ENCODE measurements at regions not wholly inside any gene's neighbourhood (a gene's known extent, or its start where the extent isn't known, plus 50 kb on each side); places are given as distances from the start of the nearest gene placed in this dataset.

GRCh38 chr6:43901733-43902230 lies 131.8 kb downstream of the VEGFA start (continued):
- TF ChIP-seq ZBTB43 (CRISPR knock-in tag; IDR thresholded peaks at IDR 0.05) (no peak), MEF2A (IDR thresholded peaks at IDR 0.05; ENCODE audit: control insufficient read depth, low read depth, low read length) (no peak), ZNF764 (CRISPR knock-in tag; IDR thresholded peaks at IDR 0.05; ENCODE audit: low read depth) (no peak), ZNF609 (CRISPR knock-in tag; IDR thresholded peaks at IDR 0.05; ENCODE audit: borderline replicate concordance) (no peak), SAP30 (IDR thresholded peaks at IDR 0.05; ENCODE audit: borderline replicate concordance, insufficient read depth, low read depth, low read length, poor library complexity, severe bottlenecking) (no peak), ZNF445 (CRISPR knock-in tag; IDR thresholded peaks at IDR 0.05; ENCODE audit: low read depth) (no peak), HIVEP1 (CRISPR knock-in tag; IDR thresholded peaks at IDR 0.05) (0 out of 2 replicates have a peak, but pooled peaks have one; percentile 53), CBFA2T3 (IDR thresholded peaks at IDR 0.05) (no peak), DDX20 (tag; IDR thresholded peaks at IDR 0.05; ENCODE audit: low read depth) (no peak), MCM5 (IDR thresholded peaks at IDR 0.05; ENCODE audit: low read depth) (no peak), ERF (CRISPR knock-in tag; IDR thresholded peaks at IDR 0.05) (no peak), HDAC8 (tag; IDR thresholded peaks at IDR 0.05) (no peak), DNMT1 (IDR thresholded peaks at IDR 0.05) (no peak), RCOR1 (IDR thresholded peaks at IDR 0.05; ENCODE audit: borderline replicate concordance in 1 of 2, low read depth in 2 of 2, low read length in 2 of 2) (no peak), TCF7L2 (IDR thresholded peaks at IDR 0.05; ENCODE audit: low read depth, low read length) (no peak), TFE3 (CRISPR knock-in tag; IDR thresholded peaks at IDR 0.05) (no peak), NRF1 (conservative IDR thresholded peaks at IDR 0.05 in 1 of 2, IDR thresholded peaks at IDR 0.05 in 1 of 2) (no peak), HMG20A (CRISPR knock-in tag; conservative IDR thresholded peaks at IDR 0.05) (no peak), ZNF23 (CRISPR knock-in tag; IDR thresholded peaks at IDR 0.05) (no peak), THRA (IDR thresholded peaks at IDR 0.05) (no peak), ZNF561 (CRISPR knock-in tag; conservative IDR thresholded peaks at IDR 0.05) (no peak)

Measured in K562 (cell line).